Esophagus (tissue), 2 donors: ENCODE measurements at regions not wholly inside any gene's neighbourhood (a gene's known extent, or its start where the extent isn't known, plus 50 kb on each side); places are given as distances from the start of the nearest gene placed in this dataset.

Experiments
- H3K27ac ChIP-seq, 2 donors: one replicate each; pipeline ENCODE4 v1.5.1; 2013; ENCODE audit warnings: low read depth in 2 of 2, mild to moderate bottlenecking in 2 of 2, inconsistent platforms in 1 of 2, low read length in 1 of 2, moderate library complexity in 1 of 2
- H3K27me3 ChIP-seq, 2 donors: one replicate each; pipeline ENCODE4 v1.6.1; 2013; ENCODE audit warnings: low read length in 2 of 2, control low read depth in 1 of 2, mild to moderate bottlenecking in 1 of 2; ENCODE audit not compliant: insufficient read depth in 2 of 2, control insufficient read depth in 1 of 2
- H3K36me3 ChIP-seq, 2 donors: one replicate each; pipeline ENCODE4 v1.6.1; 2013; ENCODE audit warnings: low read length in 1 of 2; ENCODE audit not compliant: control insufficient read depth in 2 of 2, insufficient read depth in 2 of 2
- H3K4me1 ChIP-seq, 2 donors: one replicate each; pipeline ENCODE4 v1.6.1; 2013; ENCODE audit warnings: low read length in 1 of 2; ENCODE audit not compliant: control insufficient read depth in 2 of 2, insufficient read depth in 2 of 2
- H3K4me3 ChIP-seq, 2 donors: one replicate each; pipeline ENCODE4 v1.5.1; 2013; ENCODE audit warnings: low read length in 2 of 2, mild to moderate bottlenecking in 2 of 2, low read depth in 1 of 2, moderate library complexity in 1 of 2
- H3K9me3 ChIP-seq, 2 donors: one replicate each; pipeline ENCODE4 v1.6.1; 2013; ENCODE audit warnings: mild to moderate bottlenecking in 2 of 2, low read depth in 1 of 2, low read length in 1 of 2, moderate library complexity in 1 of 2; ENCODE audit not compliant: control insufficient read depth in 2 of 2, insufficient read depth in 1 of 2
- WGBS, 2 donors: extraction: QIAGEN DNeasy Blood & Tissue Kit; methylation state at CpG; one replicate each; pipeline ENCODE4 v1.1.7; 2013; 5-methylcytosine and 5-hydroxymethylcytosine counted together
- donor health status: healthy with polysubstance abuse.
- donor health status: Bipolar disorder and iron deficiency.

DNA sequence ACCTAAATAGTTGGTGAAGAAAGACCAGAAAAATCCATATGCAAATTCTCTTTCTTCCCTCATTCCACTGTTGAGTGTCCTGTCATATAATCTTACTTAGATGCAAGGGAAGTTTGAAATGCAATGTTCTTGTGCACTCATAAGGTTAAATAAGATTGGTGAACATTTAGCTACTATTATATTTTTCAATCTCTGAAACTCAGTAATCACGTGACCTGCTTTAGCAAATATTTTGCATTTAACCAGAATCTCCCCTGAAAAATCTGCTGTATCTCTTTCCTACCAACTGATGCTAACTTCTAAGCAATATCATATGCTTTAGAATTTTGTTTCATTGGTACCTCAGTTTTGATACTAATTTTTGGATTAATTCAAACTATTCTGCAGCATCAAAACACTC, 533.2 kb downstream of the RIT2 start:
- H3K27ac ChIP-seq: no peak overlapping the region
- H3K36me3 ChIP-seq: no peaks in the 10 kb centered on the region
- no peaks in the 10 kb centered on the region for H3K27me3 ChIP-seq
- no peaks in the 10 kb centered on the region for H3K9me3 ChIP-seq
- no peaks in the 10 kb centered on the region for H3K4me1 ChIP-seq
- 89 to 91% methylated on average over 1 of the region's 1 CpG for WGBS, 2 donors
- no peak overlapping the region for H3K4me3 ChIP-seq

DNA sequence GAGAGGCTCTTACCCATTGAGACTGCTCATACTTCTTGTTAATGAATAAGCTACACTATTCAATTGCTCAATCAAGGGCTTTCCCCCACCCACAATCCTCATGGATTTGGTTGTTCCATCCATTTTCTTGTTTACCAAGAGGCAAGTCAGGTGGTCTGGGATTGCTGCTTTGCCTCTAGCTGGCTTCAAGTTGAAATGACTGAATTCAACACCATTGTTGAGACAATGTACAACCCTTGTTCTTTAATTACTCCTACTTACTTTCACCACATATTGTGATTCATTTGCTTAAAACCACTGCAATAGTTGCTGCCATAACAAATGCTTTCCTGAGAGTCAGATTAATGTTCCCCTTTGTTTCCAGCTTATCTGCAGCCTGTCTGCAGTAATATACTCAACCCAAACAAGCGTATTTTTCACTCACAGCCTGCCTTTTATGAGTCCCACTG, 532.2 kb downstream of the RIT2 start:
- Histone ChIP-seq H3K9me3 (no peaks in the 10 kb centered on the region), H3K36me3 (no peaks in the 10 kb centered on the region), H3K4me1 (no peaks in the 10 kb centered on the region), H3K27ac (no peak overlapping the region), H3K4me3 (no peak overlapping the region), H3K27me3 (no peaks in the 10 kb centered on the region)
- 27 to 40% methylated on average over 1 of the region's 1 CpG for WGBS, 2 donors

DNA sequence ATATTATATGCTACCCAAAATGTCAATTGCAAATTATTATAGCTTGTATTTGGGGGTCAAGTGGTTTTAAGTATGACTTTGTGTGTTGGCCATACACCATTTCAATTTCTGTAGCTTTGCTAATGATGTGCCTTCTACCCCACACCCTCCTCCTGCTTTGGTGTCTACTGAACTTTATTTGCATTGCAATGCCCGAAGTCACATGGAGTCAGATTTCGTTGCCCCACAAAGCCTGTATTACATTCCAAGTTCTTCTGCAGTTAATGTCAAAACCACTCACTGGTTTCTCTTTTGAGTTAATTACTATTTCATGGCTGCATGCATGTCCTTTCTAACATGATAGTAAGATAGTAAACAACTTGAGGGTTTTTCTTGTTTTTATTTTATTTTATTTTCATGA, 528.9 kb downstream of the RIT2 start:
- Histone ChIP-seq H3K9me3 (no peaks in the 10 kb centered on the region), H3K27ac (no peak overlapping the region), H3K36me3 (no peaks in the 10 kb centered on the region), H3K27me3 (no peaks in the 10 kb centered on the region), H3K4me3 (no peak overlapping the region), H3K4me1 (no peaks in the 10 kb centered on the region)
- 66 to 70% methylated on average over 2 of the region's 2 CpGs for WGBS, 2 donors

DNA sequence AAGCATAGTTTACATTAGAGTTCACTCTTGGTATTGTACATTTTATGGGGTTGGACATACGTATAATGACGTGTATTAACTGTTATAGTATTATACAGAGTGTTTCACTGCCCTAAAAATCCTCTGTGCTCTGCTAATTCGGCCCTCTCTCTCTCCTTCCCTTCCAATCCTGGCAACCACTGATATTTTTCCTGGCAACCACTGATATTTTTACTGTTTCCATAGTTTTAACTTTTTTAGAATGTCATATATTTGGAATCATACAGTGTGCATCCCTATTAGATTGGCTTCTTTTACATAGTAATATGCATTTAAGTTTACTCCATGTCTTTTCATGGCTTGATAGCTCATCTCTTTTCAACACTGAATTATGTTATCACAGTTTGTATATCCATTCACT, 526.7 kb downstream of the RIT2 start:
- 66 to 74% methylated on average over 3 of the region's 3 CpGs for WGBS, 2 donors
- H3K9me3 ChIP-seq: no peaks in the 10 kb centered on the region

DNA sequence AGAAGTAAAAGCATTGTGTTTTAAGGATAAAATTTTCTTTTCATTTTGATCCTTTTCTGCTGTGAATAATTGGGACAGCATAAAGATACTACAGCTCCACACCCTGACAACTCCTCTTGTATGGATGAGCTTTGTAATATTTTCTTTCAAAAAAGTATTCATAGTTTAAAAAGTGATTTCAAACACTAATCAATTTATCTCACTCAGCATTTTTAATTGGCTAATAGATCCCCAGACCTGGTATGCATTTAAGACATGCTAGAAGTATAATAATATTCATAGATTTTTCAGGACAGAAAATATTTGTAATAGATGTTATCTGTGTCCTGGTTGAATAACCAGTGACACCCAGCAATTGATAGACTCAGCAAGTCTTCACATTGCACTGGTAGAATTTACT, 510.7 kb downstream of the RIT2 start:
- Histone ChIP-seq H3K9me3 (no peaks in the 10 kb centered on the region), H3K36me3 (no peaks in the 10 kb centered on the region), H3K4me1 (no peaks in the 10 kb centered on the region), H3K4me3 (no peak overlapping the region), H3K27me3 (no peaks in the 10 kb centered on the region), H3K27ac (no peak overlapping the region)

More for the DNA sequence above, 526.7 kb downstream of the RIT2 start:
- H3K27me3 ChIP-seq: no peaks in the 10 kb centered on the region
- no peaks in the 10 kb centered on the region for H3K4me1 ChIP-seq
- no peaks in the 10 kb centered on the region for H3K36me3 ChIP-seq
- no peak overlapping the region for H3K27ac ChIP-seq
- no peak overlapping the region for H3K4me3 ChIP-seq

DNA sequence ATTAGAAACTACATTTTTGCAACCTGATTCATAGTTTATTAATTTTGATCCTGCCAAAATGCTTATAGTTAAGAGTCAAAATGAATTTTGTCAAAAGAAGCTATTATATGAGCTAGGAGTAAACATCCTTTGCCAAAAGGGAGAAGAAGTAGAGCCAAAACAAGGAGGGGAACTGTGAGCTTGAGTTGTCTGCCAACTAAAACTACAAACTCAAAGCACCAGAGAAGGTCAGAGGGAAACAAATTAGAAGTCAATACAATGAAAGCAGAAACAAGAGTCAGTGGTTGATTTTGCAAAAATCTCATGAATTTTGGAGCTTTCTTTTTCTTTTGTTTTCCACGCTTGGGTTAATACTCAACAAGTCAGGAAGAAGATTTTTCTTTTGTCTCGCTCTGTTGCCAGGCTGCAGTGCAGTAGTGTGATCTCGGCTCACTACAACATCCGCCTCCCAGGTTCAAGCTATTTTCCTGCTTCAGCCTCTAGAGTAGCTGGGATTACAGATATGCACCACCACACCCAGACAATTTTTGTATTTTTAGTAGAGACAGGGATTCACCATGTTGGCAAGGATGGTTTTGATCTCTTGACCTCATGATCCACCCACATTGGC, 508.5 kb downstream of the RIT2 start:
- Histone ChIP-seq H3K4me3 (no peak overlapping the region), H3K9me3 (no peaks in the 10 kb centered on the region), H3K4me1 (no peaks in the 10 kb centered on the region), H3K27me3 (no peaks in the 10 kb centered on the region), H3K27ac (no peak overlapping the region), H3K36me3 (no peaks in the 10 kb centered on the region)
- WGBS, 2 donors: 75 to 79% methylated on average over 4 of the region's 4 CpGs

DNA sequence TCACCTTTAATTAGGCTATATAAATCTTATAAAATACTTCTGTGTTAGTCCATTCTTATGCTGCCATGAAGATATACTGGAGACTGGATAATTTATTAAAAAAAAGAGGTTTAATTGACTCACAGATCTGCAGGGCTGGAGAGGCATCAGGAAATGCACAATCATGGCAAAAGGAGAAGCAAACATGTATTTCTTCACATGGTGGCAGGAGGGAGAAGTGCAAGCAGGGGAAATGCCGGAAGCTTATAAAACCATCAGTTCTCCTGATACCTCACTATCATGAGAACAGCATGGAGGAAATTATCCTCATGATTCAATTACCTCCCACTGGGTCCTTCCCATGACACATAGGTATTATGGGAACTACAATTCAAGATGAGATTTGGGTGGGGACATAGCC, 504.4 kb downstream of the RIT2 start:
- WGBS, 2 donors: 92 to 96% methylated on average over 1 of the region's 1 CpG
- Histone ChIP-seq H3K9me3 (no peaks in the 10 kb centered on the region), H3K27me3 (no peaks in the 10 kb centered on the region), H3K4me3 (no peak overlapping the region), H3K4me1 (no peaks in the 10 kb centered on the region), H3K36me3 (no peaks in the 10 kb centered on the region), H3K27ac (no peak overlapping the region)

DNA sequence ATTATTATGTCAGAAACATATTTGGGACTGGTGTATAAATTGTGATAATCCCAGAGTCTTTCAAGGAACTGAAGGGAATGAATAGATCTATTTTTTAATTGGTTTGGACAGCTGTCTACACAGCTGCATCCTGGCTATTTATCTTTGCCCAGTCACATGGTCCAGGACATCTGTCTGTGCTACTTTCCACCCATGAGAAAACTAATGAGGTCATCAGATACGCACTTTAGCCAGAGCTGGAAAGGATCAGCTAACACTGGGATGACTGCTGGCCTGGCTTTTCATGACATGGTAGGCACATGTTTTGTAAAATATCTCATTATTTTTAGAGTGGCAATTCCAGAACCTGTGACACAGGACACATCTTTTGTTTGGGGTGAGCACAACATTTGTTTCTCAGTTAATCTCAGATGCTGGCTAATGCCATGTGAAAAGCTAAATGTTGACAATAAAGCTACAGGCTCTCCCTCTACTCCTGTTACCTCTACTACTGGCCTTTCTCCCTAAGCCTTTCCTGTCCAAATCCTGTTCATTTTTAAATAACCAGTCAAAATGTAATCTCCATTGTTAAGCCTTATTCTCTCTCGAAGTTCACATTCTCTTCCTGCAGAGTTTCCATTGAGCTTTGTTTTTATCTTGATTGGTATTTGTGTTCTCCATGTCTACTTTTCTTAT, 500.7 kb downstream of the RIT2 start:
- H3K36me3 ChIP-seq: no peaks in the 10 kb centered on the region
- H3K4me1 ChIP-seq: no peaks in the 10 kb centered on the region
- WGBS, 2 donors: 47 to 53% methylated on average over 2 of the region's 2 CpGs
- no peaks in the 10 kb centered on the region for H3K9me3 ChIP-seq
- H3K27ac ChIP-seq: no peak overlapping the region
- H3K4me3 ChIP-seq: no peak overlapping the region
- H3K27me3 ChIP-seq: no peaks in the 10 kb centered on the region

DNA sequence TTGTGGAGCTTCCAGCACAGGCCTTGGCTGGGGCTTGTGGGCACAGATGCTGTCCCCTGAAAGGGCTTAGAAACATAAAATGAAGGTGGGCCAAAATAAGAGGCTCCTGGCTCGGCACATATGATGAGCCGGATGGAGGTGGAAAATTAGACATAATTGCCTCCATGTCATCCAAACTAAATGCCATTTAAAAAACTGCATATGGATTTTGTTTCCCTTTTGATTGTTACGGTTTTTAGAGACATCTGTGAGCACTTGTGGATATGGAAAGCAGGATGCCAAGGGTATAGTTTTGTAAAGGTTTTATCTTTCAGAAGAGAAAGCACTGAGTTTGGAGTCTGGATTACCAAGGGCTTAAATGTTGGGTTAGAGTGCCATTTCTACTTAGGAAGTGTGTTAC, 498.3 kb downstream of the RIT2 start:
- Histone ChIP-seq H3K9me3 (no peaks in the 10 kb centered on the region), H3K4me3 (no peak overlapping the region), H3K27ac (no peak overlapping the region), H3K27me3 (no peaks in the 10 kb centered on the region), H3K36me3 (no peaks in the 10 kb centered on the region), H3K4me1 (no peaks in the 10 kb centered on the region)
- WGBS, 2 donors: 80 to 83% methylated on average over 3 of the region's 3 CpGs

DNA sequence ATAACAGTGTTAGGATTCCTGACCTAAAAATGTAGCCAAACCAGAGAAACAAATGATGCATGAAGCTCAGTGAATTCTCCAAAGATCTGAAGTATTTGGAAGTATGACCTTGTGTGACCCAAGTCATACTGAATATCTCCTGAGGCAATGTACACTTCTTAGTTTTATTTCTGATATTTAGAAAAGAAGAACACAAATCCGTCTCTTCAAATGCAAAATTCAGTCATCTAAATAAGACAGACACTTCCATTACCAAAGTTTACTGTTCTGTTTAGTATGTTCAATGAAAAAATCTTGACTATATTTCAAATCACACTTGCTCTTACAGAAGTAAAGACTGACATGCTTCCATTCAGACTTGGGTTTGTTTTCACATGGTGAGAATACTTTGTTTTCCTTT, 495.7 kb downstream of the RIT2 start:
- Histone ChIP-seq H3K4me1 (no peaks in the 10 kb centered on the region), H3K27me3 (no peaks in the 10 kb centered on the region), H3K27ac (no peak overlapping the region), H3K36me3 (no peaks in the 10 kb centered on the region), H3K4me3 (no peak overlapping the region), H3K9me3 (no peaks in the 10 kb centered on the region)
- 47 to 56% methylated on average over 1 of the region's 1 CpG for WGBS, 2 donors
